ENCODE measurements at regions not wholly inside any gene's neighbourhood (a gene's known extent, or its start where the extent isn't known, plus 50 kb on each side); places are given as distances from the start of the nearest gene placed in this dataset.

DNA sequence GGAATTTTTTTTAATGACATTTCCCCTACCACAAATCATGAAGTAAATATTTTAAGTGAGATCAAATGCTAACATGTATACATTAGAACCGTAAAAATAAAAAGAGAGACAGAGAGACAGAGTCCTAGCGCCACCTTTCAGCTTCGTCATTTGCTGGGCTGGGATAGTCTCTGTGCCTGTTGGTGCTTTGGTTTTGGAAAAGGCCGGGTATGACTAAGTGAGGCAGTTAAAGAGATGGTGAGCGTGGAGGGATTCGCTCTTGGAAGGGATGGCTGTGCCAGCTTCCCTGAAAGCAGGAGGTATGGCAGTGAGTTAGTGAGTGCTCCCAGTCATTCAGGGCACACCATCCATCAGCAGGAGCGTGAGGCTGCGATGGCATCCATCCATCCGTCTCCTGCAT, 729.6 kb upstream of the WWC1 start:
- DNase-seq (ENCODE audit: low spot score), result no peak

GRCh38 chr5:167564275-167564674, 727.2 kb upstream of the WWC1 start:
- DNase-seq (ENCODE audit: low spot score), result no peak

GRCh38 chr5:167565189-167565954, 726.1 kb upstream of the WWC1 start:
- DNase-seq (ENCODE audit: low spot score), result no peak

DNA sequence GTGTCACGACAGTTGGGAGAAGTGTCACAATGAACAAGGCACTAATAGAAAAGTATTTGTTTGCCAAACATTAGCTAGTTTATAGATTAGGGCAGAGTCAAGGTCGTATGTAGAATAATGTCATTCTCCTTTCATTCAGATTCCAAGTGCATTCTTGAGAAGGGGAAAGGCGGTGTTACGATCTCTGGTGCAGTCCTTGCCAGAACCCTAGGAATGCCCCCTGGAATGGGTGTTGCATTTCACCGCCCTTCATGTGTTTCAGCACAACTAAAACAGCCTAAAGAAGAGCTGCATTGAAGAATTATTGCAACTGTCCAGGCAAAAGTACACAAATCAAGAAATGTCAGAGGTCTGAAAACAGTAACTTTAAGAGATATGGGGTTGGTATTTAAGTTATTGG, 721.0 kb upstream of the WWC1 start:
- DNase-seq (ENCODE audit: low spot score), result no peak

DNA sequence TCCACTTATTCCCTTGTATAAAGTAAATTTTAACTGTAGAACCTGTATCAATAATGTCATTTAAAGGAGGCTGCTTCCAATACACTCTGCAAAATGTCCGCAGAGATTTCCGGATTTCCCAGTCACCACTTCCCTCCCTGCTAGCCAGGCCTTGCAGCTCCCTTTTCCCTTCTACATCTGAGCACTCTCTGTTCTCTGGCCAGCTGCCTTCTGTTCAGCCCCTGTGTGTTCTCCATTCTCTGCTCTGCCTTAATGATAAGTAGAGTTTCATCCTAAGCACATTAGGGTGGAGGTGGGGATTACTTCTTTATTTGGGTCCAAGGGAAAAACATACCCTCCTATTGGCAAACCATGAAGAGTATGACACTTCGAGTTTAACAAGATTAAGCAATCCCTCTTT, 719.6 kb upstream of the WWC1 start:
- no peak for DNase-seq (ENCODE audit: low spot score)

DNA sequence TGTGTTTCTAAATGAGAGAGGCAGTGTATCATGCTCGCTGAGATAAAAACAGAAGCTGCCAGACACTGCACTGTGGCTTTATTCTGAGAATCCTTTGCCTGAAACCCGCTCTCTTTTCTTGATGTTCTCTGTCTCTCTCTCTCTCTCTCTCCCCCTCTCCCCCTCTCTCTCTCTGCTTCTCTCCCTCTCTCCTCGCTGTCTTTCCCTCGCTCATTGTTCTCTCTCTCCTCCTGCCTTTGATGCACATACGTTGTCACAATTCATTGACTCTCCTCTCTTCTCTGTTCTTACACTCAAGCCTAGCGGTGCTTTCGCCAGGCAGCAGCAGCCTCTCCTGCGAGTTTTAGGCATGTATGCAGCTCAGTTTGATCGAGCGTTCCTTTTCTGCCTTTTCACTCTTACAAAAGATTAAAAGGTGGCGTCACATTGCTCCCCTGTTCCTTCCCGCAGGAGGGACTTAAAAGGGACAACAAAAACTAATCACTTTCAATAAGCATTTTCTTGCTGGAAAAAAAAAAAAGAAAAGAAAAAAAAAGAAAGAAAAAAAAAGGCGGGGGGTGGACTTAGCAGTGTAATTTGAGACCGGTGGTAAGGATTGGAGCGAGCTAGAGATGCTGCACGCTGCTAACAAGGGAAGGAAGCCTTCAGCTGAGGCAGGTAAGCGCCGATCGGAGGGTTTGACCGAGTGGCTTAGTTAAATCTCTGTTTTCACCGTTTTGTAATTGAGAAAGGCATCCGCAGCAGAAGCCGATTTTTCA, 717.9 kb upstream of the WWC1 start:
- no peak for DNase-seq (ENCODE audit: low spot score)

DNA sequence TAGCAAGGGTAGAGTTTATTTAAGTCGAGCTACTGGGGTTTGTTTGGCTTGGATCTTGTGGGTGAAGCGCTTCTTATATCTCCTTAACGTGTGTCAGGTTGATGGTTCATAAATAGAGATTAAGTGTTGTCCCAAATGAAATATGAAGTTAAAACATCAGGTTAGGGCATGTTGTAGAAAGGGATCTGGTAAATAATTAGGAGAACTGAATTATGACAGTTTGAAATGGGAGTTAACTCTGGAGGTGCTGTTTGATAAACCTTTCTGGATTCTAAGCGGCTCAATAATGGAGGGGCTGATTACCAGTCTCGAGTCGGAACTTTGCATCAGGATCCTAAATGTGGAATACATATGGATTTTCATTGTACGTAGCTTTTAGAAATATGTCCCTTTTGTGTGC, 717.0 kb upstream of the WWC1 start:
- no peak for DNase-seq (ENCODE audit: low spot score)

GRCh38 chr5:167575330-167575729, 716.1 kb upstream of the WWC1 start:
- no peak for DNase-seq (ENCODE audit: low spot score)

DNA sequence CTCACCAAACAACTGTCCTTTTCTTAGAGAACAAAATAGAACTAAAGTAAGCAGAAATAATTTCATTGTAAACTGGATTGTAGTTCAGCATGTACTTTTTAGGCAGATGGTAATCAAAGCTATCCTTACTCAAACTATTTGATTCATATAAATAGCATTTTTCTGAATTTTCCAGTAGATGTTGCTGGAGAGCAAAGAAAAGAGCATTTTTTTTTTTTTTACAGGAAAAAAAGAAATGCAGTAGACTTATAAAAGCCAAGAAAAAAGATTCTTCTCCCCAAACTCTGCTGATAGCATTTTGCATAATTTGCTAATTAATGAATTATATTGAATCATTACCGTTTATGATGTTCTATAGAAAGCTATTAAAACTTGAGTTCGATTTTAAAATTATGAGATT, 715.3 kb upstream of the WWC1 start:
- no peak for DNase-seq (ENCODE audit: low spot score)

- no peak for DNase-seq (ENCODE audit: low spot score)
Observed at GRCh38 chr5:167576897-167577296, 714.5 kb upstream of the WWC1 start.

DNA sequence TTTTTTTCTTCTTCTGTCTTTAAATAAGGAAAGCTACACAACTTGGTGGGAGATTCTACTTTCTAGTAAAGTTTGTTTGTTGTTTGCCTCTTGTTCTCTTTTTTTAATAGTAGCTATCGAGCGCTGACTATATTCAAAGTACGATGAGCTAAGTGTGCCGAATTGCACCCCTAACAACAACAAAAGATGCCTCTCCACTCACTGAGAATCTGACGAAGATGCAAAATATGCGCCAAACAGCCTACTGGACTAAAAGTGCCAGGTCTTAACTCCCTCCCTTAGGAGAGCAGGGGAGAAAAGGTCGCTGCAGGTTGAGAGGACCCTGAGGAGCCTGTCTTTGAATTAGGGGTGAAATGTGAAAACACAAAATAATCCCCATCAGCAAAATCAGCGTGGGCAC, 713.8 kb upstream of the WWC1 start:
- no peak for DNase-seq (ENCODE audit: low spot score)

GRCh38 chr5:167578977-167579692, 712.3 kb upstream of the WWC1 start:
- no peak for DNase-seq (ENCODE audit: low spot score)

DNA sequence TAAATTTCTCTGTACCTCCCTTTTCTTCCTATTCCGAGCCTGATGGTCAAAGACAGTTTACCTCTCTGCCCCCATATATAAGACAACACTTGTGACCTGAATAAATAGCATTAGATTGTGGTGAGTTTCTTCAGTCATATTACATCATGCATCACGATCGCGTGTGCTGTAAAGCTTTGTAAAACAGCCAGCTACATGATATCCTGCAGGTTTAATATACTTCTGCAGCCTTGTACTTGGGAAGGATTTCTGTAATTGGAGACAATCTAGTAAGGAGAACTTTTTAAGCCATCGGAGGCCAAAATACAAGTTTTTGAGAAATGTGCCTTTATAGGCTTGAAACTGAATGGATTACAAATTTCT, 711.8 kb upstream of the WWC1 start:
- DNase-seq (ENCODE audit: low spot score), result no peak

GRCh38 chr5:167580608-167581007, 710.8 kb upstream of the WWC1 start:
- DNase-seq (ENCODE audit: low spot score), result no peak

DNA sequence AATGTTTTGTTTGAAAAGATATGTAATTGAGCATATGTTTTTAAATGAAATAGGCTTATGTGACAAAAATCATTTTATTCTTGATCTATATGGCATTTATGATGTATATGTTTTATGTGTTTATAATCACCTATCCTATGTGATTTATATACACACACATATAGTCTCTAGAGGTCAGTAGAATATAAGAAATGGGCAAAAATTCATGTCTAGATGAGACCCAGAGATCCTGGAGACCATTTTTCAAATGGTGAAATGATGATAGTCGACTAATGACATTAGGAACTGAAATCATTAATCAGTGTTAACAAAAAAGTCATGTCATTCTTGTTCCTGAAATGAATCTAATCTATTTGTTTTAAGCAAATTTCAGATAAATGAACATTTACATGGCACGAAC, 709.2 kb upstream of the WWC1 start:
- DNase-seq (ENCODE audit: low spot score), result no peak

DNA sequence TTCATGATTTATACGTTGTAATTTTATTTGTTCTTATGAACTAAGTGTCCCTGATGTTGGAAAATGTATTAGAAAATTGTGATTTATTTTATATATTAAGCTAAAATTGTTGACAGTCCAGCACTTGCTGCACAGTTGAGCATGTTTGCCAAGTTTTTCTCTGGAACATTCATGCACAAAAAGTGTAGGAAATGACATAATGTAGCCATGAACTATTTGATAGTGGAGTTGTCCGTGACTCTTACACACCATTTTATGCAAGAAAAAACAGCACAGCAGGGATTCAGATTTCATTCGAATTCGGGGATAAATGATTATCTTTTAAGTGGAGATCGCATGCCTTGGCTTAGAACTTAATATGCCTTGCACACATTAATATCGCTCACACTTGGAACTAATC, 708.6 kb upstream of the WWC1 start:
- no peak for DNase-seq (ENCODE audit: low spot score)

DNA sequence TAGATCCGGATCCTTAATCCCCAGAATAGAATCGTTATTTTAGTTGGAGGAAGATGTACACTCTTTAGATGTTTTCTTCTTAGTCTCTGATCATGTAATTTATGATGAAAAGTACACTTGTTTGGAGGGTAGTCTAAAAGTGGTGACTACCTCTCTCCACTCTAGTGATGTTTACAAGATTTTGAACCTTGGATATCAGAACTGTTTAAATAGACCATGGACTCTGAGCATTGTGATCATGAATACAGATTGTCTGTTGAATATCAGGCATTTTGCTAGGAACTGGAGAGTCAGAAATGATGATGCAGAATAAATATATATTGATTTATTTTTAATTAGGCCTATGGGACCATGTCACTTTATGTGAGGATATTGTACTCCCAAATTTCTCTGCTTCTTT, 706.3 kb upstream of the WWC1 start:
- no peak for DNase-seq (ENCODE audit: low spot score)

GRCh38 chr5:167587772-167588437, 703.5 kb upstream of the WWC1 start:
- DNase-seq (ENCODE audit: low spot score), result no peak

DNA sequence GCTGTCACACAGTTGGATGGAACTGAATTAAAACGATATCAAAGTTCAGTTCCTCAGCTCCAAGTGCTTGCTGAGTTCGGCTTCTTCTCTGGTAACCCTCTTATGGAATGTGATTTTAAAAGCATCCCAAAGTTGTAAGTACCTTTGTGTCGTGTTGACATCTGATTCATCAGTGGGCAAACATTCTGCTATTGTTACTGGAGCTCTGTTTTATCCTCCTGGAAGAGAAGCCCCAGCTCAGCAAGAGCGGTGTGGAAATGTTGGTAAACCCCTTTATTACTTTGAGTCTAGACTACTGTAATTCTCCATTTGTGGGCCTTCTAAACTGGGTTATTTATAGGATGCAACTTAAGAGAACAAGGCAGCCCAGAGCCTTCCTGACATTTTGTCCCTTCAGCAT, 699.3 kb upstream of the WWC1 start:
- DNase-seq (ENCODE audit: low spot score), result no peak

GRCh38 chr5:167593329-167594060, 698.0 kb upstream of the WWC1 start:
- DNase-seq (ENCODE audit: low spot score), result no peak

DNA sequence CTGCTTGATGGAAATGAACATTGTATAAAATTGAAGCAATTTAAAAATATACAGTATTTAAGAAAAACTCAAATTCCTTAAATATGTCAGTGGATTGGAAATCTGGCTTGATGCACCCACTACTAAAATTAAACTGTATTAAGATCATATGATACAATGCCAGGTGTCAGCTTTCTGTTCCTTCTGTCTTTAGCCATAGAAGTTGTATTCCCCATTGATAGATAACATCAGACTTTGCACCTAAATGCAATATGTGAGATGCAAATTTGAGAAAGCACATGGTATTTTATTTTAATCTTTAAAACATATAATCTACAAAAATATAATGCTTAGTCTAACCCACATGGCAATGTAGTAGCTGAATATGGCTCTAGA, 697.4 kb upstream of the WWC1 start:
- DNase-seq (ENCODE audit: low spot score), result no peak

- DNase-seq (ENCODE audit: low spot score), result no peak
Observed at GRCh38 chr5:167594750-167595149, 696.7 kb upstream of the WWC1 start.

Measured in CD4-positive, alpha-beta T cell treated with Interleukin-2 at 100 ng/mL for 4 hours (primary cell).